ENCODE measurements at regions not wholly inside any gene's neighbourhood (a gene's known extent, or its start where the extent isn't known, plus 50 kb on each side); places are given as distances from the start of the nearest gene placed in this dataset.
"Not testable (repeated sequence)": the region's sequence is repeated elsewhere in the genome, so short reads cannot be mapped to it uniquely, and the experiment has no call there.

- no peak for DNase-seq
Measured at GRCh38 chr4:126364311-126364911, 1049.7 kb downstream of the FAT4 start.

DNA sequence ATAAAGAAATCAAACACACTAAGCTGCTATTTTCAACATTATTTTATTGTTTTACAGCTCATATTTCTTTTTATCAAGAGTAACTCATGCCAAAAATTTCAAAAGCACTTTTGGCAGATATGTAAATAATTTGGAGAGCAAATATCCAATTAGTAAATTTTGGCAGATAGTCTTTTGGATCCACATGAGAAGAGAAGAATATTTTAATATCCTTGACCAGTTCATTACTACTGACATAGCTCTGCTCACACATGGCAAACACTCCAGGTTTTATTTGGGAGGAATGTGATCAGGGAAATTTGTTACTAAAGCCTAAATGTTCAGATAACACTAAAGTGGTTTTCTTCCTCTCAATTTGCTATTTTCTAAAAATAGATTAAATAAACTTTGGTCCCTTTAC lies 1054.3 kb downstream of the FAT4 start:
- no peak for DNase-seq

GRCh38 chr4:126372634-126373033 lies 1057.9 kb downstream of the FAT4 start:
- no peak for DNase-seq

DNA sequence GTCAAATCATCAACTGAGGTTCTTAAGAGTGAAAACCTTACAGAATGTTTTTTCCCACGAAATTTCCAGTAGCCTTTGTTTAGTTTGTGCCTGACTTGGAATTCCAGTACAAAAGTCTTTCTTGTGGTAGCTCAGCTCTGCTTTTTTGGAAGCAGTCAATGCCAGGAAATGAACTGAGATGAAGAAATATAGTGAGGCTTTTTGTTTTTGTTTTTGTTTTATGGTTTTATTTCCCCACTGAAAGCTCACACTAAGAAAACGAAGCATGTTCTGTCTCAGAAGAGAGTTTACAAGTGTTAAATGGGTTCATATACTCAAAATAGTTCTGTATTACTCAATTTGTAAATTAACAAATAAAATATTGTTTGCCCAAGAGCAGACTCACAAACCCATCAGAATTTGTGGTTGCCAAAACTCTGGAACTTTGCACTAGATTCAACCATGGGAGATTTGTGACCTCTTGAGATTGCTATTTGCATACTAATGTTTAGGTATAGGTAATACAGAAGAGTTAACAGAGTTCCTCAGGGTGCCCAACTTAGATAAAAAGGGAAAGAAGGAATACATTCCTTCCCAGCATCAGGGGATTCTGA lies 1060.8 kb downstream of the FAT4 start:
- no peak for DNase-seq

GRCh38 chr4:126385954-126386353 lies 1071.2 kb downstream of the FAT4 start:
- DNase-seq, result no peak

DNA sequence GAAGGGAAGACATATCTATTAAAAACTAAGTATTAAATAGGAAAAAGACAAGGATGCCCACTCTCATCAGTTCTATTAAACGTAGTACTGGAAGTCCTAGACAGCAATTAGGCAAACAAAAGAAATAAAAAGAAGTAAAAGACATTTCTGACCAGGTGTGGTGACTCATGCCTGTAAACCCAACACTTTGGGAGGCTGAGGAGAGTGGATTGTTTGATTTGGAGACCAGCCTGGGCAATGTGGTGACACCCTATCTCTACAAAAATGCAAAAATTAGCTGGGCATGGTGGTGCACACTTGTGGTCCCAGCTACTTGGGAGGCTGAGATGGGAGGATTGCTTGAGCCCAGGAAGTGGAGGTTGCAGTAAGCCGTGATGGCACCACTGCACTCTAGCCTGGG lies 1071.8 kb downstream of the FAT4 start:
- DNase-seq, result no peak

GRCh38 chr4:126395664-126396063 lies 1080.9 kb downstream of the FAT4 start:
- no peak for DNase-seq

DNA sequence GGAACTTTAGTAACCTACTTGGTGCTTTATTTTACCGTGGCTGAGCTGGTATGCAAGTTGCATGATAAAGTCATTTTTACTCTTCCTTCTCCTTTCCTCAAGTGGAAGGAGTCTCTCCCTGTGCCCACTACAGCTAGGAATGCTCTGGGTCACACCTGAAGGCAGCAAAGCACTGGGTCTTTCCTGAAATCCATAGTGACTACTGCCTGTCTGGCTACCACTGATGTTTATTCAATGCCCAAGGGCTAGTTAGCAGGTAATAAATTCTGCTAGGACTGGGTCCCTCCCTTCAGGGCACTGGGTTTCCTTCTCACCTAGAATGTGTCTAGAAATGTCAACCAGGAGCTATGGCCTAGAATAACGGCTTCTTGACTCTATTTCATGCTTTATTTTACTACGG lies 1081.4 kb downstream of the FAT4 start:
- no peak for DNase-seq

- no peak for DNase-seq
Measured at GRCh38 chr4:126396703-126397102, 1081.9 kb downstream of the FAT4 start.

DNA sequence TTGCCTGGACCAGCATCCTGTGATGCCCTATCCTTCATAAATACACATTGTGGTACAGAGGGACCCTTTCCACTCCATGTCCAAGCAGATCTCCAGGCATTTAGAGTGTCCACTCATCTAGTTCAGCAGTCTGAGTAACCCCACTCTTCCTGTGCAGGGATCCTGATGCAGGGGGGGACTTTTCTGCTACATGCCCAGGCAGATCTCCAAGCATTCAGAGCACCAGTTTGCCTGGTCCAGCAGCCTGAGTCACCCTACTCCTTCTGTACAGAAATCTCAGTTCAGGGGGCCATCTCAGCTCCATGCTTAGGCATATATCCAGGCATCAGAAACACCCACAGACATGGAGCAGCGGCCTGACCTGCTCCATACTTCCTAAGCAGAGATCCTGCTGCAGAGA lies 1089.8 kb downstream of the FAT4 start:
- DNase-seq, result no peak

DNA sequence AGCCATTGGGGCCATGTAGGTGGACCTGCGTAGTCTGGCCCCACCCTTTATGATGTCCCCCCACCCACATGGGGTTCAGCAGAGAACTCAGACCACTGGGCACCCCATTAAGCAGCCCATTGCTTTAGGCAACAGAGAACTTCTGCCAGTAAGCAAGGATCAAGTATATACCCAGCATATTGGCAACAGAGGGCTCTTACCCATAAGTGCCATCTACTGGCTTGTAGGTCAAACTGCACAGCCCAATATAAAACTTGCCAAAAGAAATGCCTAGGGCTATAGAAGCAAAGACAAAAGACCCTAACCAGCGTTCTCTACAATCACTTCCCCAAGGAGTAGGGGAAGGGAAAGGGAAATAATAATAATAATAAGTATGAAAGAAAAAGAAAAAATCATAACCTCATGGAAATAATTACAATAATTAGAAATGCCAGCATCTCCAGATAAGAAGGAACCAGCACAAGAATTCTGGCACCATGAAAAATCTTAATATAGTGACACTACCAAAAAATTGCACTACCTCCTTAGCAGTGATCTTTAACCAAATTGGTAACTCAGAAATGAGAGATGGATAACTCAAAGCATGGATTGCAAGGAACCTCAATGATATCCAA lies 1090.7 kb downstream of the FAT4 start:
- DNase-seq, result no peak

DNA sequence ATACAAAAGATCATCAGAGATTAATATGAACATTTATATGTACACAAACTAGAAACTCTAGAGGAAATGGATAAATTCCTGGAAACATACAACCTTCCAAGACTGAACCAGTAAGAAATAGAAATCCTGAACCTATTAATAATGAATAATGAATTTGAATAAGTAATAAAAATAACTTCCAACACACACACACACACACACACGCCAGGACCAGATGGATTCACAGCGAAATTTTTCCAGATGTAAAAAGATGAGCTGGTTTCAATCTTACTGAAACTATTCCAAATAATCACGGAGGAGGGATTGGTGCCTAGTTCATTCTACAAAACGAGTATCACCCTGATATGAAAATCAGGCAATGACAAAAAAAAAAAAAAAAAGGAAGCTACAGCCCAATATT lies 1095.0 kb downstream of the FAT4 start:
- no peak for DNase-seq

DNA sequence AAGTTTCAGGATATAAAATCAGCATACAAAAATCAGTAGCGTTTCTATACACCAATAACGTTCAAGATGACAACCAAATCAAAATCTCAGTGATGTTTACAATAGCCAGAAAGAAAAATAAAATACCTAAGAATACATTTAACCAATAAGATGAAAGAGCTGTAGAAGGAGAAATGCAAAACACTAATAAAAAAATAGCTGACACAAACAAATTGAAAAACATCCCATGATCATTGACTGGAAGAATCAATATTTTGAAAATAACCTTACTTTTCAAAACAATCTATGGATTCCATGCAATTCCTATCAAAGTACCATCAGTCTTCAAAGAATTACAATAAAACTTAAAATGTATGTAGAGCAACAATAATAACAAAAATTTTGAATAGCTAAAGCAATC lies 1096.3 kb downstream of the FAT4 start:
- DNase-seq, result no peak

GRCh38 chr4:126412310-126412709 lies 1097.6 kb downstream of the FAT4 start:
- DNase-seq, result not testable (repeated sequence)

DNA sequence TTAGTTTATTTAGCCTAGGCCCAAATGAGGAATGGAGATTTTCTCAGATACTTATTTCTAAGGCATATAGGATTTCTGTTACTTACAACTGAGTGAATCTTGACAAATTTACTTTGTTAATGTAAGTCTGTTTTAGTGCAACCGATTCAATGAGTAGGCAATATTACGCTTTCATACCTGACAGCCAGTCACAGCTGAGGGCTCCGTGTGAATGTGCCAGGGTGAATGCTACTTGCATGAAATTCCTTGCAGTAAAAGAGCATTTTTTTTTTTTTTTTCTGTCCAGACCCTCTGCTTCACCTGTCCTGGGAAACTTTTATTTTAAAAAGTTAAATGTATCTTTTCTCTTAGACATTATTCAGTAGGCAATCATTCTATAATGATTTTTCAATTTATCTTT lies 1100.0 kb downstream of the FAT4 start:
- no peak for DNase-seq

- no peak for DNase-seq
Measured at GRCh38 chr4:126419266-126419665, 1104.5 kb downstream of the FAT4 start.

DNA sequence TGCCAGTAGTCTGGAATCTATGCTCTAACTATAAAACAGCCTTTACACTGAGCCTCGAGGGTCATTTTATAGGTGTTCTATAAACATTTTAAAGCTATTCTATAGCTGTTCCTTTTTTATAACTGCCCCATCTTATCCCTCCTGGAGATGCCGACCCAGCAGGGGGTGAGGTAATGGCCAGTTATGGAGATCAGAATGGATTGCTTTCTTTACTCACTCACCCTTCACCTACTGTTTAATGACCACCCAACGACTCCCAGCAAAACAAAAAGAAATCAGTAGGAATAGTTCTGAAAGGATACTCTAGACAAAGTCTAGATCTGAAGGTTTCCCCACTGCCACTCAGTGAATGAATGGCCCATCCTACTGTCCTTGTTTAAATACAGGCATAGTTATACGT lies 1113.1 kb downstream of the FAT4 start:
- no peak for DNase-seq

- DNase-seq, result no peak
Measured at GRCh38 chr4:126431049-126431448, 1116.3 kb downstream of the FAT4 start.

GRCh38 chr4:126435491-126435890 lies 1120.7 kb downstream of the FAT4 start:
- DNase-seq, result no peak

- no peak for DNase-seq
Measured at GRCh38 chr4:126440297-126440696, 1125.5 kb downstream of the FAT4 start.

DNA sequence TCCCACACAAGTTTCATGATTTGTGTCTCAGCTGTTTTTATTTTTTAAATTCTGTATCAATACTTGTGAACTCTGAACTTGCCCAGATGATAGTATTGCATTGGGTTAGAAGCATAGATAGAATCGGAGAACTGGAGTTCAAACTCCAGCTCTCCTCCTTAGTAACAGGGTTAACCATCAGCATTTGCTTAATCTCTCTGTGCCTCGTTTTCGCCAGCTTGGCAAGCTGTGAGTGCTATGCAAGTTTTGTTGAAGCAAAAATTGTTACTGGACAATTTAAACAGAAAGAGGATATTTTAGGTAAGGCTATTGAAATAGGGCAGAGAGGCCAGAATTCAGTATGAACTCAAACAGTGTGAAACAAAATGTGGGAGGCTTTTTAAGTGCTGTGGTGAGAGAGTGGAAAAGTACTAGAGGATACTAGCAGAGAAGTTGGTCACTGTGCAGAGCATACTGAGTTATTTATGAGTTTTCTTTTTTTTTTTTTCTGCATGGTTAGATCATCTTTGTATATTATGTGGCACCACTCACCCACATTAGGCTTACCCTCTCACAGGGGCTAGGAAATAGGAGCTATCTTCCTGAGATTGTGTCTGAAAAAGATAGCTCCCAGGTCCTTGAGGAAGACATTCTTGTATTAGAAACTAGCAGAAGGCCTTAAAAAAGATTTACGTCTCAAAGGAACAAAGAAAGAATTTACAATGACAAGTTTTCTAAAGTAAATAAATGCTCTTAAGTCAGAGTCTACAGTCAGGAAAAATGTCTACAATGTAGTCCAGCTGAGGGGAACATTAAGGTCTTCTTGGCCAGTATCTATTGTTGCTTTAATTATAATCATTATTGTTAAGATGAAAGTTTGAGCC lies 1126.6 kb downstream of the FAT4 start:
- DNase-seq, result no peak

DNA sequence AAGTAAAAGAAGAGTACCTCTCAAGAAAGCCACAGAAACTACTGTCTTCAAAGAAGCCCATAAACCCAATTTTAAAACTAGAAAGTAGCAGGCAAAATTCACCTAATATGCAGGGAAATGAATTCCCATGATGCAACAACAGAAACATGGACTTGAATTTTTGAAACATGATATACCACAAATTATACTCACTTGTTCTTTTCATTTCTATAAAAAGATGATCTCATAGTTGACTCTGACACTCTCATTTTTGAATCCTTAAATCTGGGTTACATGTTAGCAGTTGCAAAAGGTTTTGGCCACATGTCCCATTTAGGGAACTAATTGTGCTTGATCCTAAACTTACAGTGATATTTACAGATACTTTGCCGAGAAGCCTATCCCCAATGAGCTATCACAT lies 1130.8 kb downstream of the FAT4 start:
- DNase-seq, result no peak

- DNase-seq, result no peak
Measured at GRCh38 chr4:126446917-126447316, 1132.2 kb downstream of the FAT4 start.

Data from NCI-H1092 (cell line).